ENCODE measurements at regions not wholly inside any gene's neighbourhood (a gene's known extent, or its start where the extent isn't known, plus 50 kb on each side); places are given as distances from the start of the nearest gene placed in this dataset.

GRCh38 chr15:99485992-99486370 is 79.8 kb upstream of the MEF2A start:
- Histone ChIP-seq H2AFZ (peak overlapping the region; percentile 69), H3K9me3 (ENCODE audit: control insufficient read depth, low read length) (no peaks in the 10 kb centered on the region), H3K27me3 (ENCODE audit: control insufficient read depth, insufficient read depth, low read length) (no peaks in the 10 kb centered on the region), H3K36me3 (ENCODE audit: control insufficient read depth, insufficient read depth, low read length) (no peaks in the 10 kb centered on the region), H3K9ac (no peak overlapping the region), H3K79me2 (no peaks in the 10 kb centered on the region), H3K27ac (peak overlapping the region; percentile 44), H3K4me1 (no peaks in the 10 kb centered on the region), H3K4me3 (ENCODE audit: low read depth, low read length) (no peak overlapping the region), H3K4me2 (ENCODE audit: low read length) (peak overlapping the region; percentile 66)
- TF ChIP-seq CTCF (IDR thresholded peaks at IDR 0.05), result no peak

GRCh38 chr15:99486371-99487336 is 79.1 kb upstream of the MEF2A start:
- Histone ChIP-seq H3K4me1 (no peaks in the 10 kb centered on the region), H3K9me3 (ENCODE audit: control insufficient read depth, low read length) (no peaks in the 10 kb centered on the region), H2AFZ (peak overlapping the region; percentile 69), H3K79me2 (no peaks in the 10 kb centered on the region), H3K9ac (no peak overlapping the region), H3K27me3 (ENCODE audit: control insufficient read depth, insufficient read depth, low read length) (no peaks in the 10 kb centered on the region), H3K4me3 (ENCODE audit: low read depth, low read length) (no peak overlapping the region), H3K27ac (peak overlapping the region; percentile 44), H3K36me3 (ENCODE audit: control insufficient read depth, insufficient read depth, low read length) (no peaks in the 10 kb centered on the region), H3K4me2 (ENCODE audit: low read length) (peak overlapping the region; percentile 66)
- TF ChIP-seq CTCF (IDR thresholded peaks at IDR 0.05), result no peak

GRCh38 chr15:99487337-99487730 is 78.5 kb upstream of the MEF2A start:
- Histone ChIP-seq H3K79me2 (no peaks in the 10 kb centered on the region), H3K4me3 (ENCODE audit: low read depth, low read length) (no peak overlapping the region), H3K36me3 (ENCODE audit: control insufficient read depth, insufficient read depth, low read length) (no peaks in the 10 kb centered on the region), H3K27me3 (ENCODE audit: control insufficient read depth, insufficient read depth, low read length) (no peaks in the 10 kb centered on the region), H3K4me1 (no peaks in the 10 kb centered on the region), H3K9me3 (ENCODE audit: control insufficient read depth, low read length) (no peaks in the 10 kb centered on the region), H3K4me2 (ENCODE audit: low read length) (peak overlapping the region; percentile 66), H3K27ac (no peak overlapping the region), H2AFZ (no peak overlapping the region), H3K9ac (no peak overlapping the region)
- no peak for TF ChIP-seq CTCF (IDR thresholded peaks at IDR 0.05)

- Histone ChIP-seq H3K9me3 (ENCODE audit: control insufficient read depth, low read length) (no peaks in the 10 kb centered on the region), H3K4me3 (ENCODE audit: low read depth, low read length) (no peak overlapping the region), H3K4me2 (ENCODE audit: low read length) (no peak overlapping the region), H3K9ac (no peak overlapping the region), H3K36me3 (ENCODE audit: control insufficient read depth, insufficient read depth, low read length) (no peaks in the 10 kb centered on the region), H3K27ac (no peak overlapping the region), H3K4me1 (no peaks in the 10 kb centered on the region), H2AFZ (no peak overlapping the region), H3K79me2 (no peaks in the 10 kb centered on the region), H3K27me3 (ENCODE audit: control insufficient read depth, insufficient read depth, low read length) (no peaks in the 10 kb centered on the region)
- no peak for TF ChIP-seq CTCF (IDR thresholded peaks at IDR 0.05)
Measured at GRCh38 chr15:99492275-99492674, 73.5 kb upstream of the MEF2A start.

GRCh38 chr15:99492716-99493115 is 73.1 kb upstream of the MEF2A start:
- Histone ChIP-seq H3K36me3 (ENCODE audit: control insufficient read depth, insufficient read depth, low read length) (no peaks in the 10 kb centered on the region), H3K27me3 (ENCODE audit: control insufficient read depth, insufficient read depth, low read length) (no peaks in the 10 kb centered on the region), H3K4me2 (ENCODE audit: low read length) (no peak overlapping the region), H3K4me3 (ENCODE audit: low read depth, low read length) (no peak overlapping the region), H3K4me1 (no peaks in the 10 kb centered on the region), H3K79me2 (no peaks in the 10 kb centered on the region), H3K27ac (no peak overlapping the region), H3K9ac (no peak overlapping the region), H2AFZ (no peak overlapping the region), H3K9me3 (ENCODE audit: control insufficient read depth, low read length) (no peaks in the 10 kb centered on the region)
- TF ChIP-seq CTCF (IDR thresholded peaks at IDR 0.05), result no peak
